Stimulated activated CD4-positive, alpha-beta T cell treated with anti-CD3 and anti-CD28 coated beads, Interleukin-4, amount 100 ng/mL, for 4 hours (primary cell): ENCODE measurements at regions not wholly inside any gene's neighbourhood (a gene's known extent, or its start where the extent isn't known, plus 50 kb on each side); places are given as distances from the start of the nearest gene placed in this dataset.

Source experiments
- DNase-seq, 2 experiments: peaks; one replicate each; pipeline ENCODE4 v3.0.0-alpha.2; 2020

DNA sequence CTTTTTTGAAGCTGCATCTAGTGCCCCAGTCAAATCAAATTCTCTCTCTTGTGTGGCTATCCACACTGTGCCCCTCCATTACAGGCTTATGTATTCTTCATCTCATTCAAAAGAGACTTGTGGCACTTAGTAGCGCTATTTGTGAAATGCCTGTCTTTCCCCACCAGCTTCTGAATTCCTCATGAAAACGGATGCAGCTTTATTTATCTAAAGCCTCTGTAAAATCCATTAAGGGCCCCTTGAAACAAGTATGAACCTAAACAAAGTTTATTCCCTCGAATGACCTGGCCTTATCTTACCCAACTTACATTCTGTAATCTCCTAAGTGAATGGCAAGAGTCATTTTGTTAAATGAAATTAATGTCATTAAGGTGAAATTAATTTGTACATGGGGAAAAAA, 417.4 kb upstream of the PIK3C3 start:
- DNase-seq = no peak

DNA sequence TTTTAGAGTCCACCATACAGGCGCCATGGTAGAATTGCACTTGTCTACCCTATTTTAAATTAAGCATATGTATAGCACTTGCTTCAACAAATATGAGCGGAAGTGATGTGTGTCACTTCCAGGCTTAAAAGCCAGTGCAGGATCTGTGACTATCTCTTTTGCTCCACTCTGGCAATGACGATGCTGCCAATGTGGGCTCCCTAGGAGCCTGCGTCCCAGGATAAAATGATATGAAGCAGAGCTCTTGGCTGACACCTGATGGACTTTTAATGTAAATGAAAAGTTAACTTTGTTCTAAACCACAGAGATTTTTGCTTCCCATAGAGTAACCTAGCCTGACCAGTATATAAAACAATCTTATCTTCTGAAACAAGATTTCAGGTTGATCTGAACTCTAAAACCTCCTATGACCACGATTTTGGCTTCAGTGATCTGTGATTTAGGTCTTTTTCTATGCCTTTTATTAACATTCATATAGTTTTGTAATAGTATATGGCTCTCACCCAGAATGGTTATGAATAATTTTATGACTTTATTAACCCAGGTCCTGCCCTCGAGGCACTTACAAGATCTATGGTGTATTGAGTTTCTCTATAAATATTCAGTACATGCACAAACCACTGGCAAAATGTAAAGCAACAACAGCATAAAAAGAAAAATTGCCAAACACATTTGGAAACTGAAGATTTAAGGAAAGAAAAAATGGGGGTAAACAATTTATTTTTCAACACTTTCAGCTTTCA, 422.5 kb upstream of the PIK3C3 start:
- no peak for DNase-seq

DNA sequence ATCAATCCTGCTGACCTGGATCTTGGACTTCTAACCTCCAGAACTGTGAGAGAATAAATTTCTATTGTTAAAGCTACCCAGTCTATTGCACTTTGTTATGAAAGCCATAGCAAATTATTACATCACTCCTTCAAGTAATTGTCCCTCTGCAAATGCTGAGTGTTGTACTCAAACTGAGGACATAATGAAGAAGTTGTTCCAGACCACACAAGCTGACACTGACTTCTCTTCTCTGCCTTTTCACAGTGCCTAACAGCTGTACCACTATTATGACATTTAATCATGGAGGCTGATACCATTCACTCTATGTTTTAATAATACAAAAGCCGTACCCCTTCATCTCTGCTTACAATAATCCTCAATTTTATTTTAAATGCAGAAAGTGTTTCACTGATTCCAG, 424.1 kb upstream of the PIK3C3 start:
- DNase-seq = no peak

DNA sequence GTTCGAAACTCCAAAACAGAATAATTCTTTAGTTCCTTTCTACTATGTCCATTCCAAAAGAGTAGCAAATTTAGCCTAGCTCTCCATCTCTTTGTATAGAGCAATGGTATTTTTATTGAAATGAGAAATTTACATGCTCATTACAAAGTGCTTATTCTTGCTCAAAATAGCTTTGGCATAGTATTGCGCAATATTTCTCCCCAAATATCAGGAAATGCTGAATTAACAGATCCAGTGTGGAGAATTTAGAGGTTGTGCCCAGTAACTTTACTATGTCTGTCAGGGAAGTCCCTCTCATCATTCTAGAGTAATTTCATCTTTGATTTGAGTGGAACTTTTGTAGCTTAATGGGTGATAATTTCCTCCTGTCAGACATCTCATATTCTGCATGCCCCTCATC, 425.9 kb upstream of the PIK3C3 start:
- no peak for DNase-seq

DNA sequence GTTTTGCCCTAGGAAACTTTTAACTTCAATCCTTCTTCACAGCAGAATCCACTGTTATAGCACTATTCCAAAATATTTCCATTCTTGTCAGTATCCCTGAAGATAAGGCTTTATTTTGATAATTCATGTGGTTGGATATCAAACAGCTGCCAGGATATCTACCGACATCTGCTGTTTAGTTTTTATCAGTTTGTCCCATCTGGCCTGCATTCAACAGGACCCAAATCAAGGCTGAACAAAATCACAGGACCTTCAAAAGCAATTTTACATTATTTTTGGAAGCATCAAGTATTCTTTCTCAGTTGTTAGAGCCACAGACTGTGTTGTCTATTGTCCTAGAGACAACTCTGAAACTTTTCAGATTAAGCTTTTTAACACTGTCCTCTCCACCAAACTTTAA, 429.0 kb upstream of the PIK3C3 start:
- no peak for DNase-seq

DNA sequence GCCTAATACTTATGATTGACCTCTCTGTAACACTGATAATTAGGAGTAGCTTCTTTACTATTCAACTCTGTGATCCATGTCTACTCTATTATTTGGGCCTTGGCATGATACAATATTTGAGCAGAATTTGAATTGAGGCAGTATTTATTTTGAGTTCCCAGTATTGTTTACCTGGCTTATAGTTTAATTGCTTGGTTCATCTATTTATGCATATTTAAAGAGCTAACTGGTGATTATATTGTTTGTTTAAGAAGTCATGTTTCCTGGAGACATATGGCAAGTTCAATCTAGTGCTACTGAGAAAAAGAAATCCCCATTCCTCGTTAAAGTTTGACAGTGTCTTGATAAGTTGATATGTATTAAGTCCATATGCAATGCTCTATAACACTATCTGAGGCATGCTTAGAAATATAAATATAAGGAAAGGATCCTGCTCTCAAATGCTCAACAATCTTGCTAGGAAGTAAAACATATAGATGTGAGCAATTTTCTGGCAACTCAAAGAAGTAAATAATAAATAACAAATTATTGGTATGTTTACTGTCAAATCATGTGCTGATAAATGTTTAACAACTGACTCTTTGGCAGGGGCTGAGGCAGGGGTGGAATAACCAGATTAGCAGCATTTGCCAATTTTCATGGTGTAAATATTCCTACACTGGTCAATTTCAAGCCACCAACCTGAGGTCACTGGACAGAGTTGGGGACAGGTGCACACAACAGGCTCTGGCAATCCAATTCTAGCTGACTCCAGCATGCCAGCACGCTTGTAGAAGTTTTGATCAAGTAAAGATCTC, 430.2 kb upstream of the PIK3C3 start:
- no peak for DNase-seq

DNA sequence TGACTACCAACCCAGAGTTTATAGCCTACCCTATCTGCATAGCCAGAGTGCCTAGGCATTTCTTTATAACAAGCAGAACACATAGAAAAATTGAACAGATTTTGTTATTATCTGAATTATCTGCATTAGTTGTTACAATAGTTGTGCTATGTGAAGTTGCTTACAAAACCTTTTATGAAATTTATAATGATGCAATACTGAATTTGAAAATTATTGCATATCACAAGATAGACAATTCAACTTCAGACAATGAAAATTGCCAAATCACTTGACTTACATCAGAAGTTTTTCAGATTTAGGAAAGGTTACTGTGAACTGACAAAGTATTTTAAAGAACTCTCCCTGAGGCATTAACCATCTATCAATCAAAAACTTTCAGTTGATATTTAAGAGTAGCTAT, 437.9 kb upstream of the PIK3C3 start:
- no peak for DNase-seq

DNA sequence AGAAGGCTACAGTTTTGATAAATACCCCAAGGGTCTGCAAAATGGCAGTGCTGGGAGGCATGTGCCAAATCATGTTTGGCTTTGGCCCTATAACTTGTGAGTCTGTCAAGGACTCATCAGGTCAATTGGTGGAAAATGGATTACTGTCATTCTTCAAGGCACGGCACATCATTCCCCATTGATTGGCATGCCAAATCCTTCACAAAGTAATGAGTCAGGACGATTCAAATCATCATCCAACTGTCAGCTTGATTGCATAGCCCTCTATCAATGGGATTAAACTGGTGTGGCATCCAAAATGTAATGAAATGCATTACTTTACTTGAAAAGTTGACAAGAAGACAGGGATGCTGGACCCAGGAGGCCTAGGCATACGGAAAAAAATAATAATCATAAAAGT, 441.6 kb upstream of the PIK3C3 start:
- DNase-seq = no peak

DNA sequence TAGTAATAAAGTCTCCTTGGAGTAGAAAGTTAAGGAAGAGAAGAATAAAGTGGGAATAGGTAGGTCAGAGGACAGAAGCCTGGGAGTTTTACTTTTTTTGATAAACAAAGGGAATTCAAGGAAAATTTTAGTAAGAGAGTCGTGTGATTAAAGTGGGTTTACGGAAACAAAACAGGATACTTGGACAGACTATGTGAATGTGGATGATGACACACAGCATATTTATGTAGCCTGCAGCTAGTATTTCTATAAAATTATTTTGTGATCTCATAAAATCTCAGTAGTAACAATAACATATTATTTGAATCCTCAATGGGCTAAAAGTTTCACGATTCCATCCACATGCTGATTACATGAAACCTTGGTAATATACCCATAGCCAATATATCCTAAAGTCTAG, 450.7 kb upstream of the PIK3C3 start:
- DNase-seq = no peak

DNA sequence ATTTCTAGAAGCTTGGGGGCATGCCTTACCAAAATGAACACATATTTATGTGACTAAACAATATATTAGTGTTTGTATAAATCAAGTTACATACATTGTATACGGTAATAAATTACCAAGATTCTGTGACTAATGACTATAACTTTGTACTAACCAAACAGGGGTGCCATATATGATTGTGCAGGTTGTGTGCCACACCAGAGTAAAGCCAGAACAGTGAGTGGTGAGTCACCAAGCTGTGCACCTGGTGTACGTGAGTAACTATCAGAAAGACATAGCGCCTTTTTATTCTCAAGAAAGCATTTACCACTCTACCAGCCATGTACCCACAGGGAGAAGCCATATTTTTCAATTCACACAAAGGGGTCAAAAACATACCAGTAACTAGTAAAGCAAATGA, 453.2 kb upstream of the PIK3C3 start:
- DNase-seq = no peak

DNA sequence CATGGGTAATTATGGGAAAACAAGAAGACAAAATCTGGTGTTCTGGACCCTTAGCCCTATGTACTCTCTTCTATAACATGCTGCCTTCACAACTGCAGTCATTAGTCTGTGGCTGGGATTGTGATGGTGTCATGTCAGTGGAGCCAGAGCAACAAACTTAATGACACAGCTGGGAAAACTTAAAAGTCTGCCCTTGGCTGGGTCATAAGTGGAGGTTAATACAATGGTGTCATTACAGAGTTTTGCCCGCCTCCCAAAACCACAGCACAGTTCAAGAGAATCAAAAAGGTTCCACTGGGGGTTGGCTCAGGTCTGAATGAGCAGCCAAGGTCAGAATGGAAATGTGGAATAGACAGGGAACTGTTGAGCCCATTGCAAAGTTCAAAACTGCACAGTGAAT, 455.7 kb upstream of the PIK3C3 start:
- no peak for DNase-seq

DNA sequence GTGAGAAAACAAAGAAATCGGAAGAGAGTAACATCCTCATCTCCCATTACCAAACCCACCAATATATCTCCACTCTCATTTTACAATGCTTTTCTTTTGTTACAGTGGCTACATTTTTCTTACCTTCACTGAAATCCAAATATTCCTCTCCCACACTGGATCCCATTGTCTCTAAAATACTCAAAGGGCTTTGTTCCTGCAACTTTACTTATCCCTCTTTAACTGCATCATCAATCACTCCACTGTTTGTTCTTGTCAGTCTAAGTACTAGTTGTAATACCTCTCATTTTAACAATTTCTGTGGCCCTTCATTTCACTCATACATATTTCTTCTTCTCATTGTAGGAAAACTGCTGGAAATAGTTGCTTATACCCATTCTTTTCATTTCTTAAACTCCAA, 464.2 kb upstream of the PIK3C3 start:
- DNase-seq = no peak

DNA sequence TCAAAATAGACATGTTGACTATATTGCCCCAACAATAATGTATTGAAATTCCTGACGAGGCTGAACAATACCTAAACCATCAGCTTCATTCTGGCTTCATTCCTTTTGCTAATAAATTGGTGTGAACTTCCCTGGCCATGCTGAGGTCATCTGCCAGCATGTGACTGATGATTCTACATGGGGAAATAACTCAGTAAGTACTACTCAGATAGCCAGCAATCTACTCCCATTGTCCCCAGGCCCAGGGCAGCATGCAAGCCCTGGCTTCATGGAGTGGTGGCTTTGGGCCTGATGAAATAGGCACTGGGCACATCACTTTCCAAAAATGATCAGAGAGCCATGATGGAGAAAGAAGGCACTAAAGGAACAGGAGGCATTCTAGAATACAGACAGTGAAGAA, 468.5 kb upstream of the PIK3C3 start:
- no peak for DNase-seq

DNA sequence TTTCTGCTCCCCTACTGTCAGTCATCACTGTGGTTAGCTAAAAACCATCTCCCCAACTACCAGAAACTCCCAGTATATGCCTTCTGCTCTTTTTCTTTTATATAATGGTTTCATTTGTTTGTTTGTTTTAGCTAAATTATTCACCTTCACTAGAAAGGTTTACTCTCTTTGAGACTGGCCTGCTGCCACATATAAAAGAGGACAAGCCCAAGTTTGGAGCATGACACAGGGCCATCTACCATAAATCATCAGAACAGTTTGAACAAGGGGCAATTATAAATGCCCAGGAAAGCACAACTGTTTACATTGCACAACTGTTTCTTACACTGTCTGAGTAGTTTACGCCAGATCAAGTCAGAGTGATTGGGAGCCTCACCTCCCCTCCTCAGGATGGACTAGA, 471.0 kb upstream of the PIK3C3 start:
- no peak for DNase-seq

DNA sequence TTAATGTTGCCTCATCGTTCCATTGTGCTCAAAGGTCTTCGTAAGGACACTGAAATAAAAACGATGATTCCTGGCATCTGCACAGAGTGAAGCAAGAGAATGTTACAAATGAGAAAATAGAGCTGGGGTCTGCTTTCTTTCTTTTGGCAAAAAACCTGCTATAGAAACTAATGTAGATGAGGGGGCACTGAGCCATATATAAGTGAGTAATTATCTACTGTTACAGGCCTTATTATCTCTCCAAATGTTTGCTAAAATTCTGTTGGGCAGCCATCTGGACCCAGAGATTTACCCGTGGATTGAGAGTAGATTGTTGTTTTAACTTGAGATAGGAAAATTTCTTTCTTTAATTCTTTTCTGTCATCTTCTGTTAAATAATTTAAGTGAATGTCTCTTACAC, 472.5 kb upstream of the PIK3C3 start:
- no peak for DNase-seq

DNA sequence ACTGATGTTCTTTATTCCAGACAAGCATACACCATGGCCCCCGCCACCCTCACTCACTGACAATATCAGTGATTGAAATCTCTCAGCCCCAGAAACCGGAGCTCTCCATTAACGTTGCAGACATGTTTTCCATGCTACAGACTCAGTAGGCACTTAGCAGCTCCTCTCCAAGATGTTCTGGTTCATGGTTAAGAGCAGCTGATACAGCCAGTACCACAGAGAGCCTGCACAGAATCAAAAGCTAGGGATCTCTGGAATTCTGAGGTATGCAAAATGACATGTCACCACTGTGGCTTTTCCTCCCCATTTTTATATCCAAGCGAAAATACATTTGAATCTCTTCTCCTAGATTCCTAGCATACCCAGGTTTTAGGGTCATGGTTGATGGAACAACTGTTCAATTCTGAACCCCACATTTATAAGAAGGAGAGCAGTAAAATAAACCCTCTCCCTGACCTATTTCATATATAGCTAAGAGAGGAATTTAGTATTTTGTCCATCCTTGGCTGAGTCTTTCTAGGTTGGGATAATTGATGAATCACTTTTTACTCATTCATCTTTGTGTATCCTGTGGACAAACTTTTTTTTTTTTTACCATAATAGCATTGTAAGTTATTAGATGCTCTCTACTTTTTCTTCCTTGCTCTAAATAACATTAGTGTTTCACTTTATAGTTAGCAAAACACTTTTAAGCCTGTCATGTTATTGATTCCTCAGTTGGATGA, 488.4 kb upstream of the PIK3C3 start:
- DNase-seq = no peak

DNA sequence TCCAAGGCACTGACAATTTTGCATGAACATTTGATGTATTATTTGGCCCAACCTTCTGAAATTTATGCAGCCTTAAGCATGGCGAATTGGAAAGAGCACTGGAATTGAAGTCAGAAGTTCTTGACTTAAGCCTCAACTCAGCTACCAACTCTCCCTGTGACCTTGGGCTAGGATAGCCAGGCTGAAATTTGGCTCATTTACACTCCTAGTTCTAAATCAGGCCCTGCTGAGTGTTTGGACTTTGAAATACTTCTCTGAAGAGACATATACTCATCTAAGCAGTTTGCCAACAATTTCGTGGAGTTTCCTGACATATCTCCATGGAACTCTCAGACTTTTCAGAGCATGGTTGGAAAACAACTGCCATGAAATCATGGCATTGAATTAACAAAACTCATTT, 489.6 kb upstream of the PIK3C3 start:
- no peak for DNase-seq

DNA sequence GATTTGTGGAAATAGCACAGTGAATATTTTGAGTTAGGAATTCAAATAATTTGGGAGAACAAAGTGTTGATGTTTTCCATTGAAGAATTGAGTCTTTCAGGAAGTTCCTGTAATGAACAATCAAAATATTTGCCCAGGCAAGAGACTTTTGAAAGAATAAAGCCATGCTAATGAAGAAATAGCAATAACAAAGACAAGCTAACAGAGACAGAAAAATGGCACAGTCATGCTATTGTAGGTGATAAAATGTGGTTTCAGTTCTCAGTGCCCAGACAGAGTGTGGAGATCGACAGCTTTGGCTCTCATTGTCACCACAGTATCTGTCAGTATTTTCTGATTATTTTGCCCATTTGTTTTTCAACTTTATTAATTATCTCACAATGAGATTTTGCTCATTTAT, 490.8 kb upstream of the PIK3C3 start:
- DNase-seq = no peak

DNA sequence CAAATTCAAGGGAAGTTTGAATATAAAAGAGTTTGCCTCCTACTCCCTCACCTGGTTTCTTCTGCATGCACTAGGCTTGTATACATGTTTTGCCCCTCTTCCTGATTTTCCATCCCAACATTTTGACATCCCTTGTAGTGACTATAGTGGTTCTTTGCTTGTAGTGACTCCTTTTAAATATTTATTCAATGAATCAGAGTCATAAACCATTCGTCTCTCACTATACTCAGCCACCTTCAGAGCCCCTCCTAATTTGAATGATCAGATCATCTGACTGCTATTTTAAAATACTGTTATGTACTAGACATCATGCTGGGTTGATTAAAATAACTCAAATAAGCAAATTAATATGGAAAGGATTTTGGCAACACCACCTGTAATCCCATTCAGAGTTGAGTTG, 492.1 kb upstream of the PIK3C3 start:
- no peak for DNase-seq

DNA sequence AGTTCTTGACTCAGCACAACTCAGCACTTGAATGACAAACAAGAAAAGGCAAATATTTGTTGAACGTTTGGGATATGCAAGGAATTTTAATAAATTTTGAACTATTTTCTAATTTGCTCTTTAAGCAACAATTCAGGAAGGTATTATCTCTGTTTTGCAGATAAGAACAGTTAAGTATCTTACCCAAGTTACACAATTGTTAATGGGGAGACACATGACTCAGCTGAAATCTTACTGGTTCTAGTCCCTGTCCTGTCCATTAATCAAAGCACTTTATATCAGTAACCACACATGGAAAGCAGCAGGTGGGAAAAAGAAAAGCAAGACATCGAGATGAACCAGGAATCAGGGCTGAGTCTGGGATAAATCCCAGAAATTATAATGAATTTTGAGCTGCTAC, 493.9 kb upstream of the PIK3C3 start:
- DNase-seq = no peak

DNA sequence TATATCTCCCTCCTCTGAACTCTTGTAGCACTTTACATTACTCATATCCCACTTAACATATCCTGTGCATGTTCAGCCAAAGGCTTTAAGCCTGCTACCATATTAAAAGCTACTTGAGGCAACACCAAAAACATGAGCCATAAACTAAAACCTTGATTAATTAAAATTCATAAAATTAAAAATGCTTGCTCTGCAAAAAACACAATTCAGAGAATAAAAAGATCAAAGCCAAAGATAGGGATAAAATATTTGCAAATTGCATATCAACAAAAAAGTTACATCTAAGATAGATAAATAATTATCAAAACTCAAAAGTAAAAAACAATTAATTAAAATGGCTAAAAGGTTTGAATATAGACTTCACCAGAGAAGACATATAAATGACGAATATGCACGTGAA, 495.4 kb upstream of the PIK3C3 start:
- DNase-seq = no peak

DNA sequence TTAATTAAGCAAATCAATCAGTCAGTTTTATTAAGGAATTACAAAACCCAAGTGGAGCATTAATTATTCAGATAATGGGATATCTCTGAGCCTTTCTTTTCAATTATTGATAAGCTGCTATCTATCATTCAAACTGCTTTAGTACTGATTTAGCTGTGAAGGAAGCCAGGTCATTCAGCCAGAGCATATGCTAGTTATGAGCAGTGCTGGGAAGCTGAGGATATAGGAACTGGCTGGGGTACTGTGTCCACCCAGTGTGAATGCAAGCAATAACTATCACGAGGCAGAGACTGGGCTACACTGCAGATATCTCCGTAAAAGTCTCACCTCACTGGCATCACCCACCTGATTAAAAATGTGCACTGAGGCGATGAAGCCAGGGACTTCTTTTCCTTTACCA, 496.7 kb upstream of the PIK3C3 start:
- no peak for DNase-seq

DNA sequence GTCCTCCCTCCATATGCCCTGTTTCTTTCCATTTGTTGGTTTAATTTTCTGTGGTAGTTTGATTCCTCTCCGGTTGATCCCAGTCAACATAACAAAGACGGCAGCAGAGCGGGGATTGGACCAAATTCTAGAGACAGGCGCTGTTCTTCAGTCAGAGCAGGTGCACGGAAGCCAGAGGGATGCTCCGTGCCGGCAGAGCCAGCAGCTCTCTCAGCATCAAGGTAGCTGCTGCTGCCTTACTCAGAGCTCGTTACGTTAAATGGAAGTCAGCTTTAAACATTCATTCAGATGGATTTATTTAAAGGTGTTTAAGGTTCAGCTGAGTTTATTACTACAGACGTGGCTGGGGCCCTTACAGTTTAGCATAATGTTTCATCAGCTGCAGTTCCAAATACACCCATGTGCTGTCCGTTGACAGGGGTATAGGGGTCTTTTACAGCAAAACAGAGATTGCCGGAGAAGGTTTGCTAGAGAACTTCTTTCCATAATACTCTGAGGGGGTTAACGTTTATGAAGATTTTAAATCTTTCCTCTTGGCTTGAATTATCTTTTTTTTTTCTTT, 497.2 kb upstream of the PIK3C3 start:
- DNase-seq = no peak

DNA sequence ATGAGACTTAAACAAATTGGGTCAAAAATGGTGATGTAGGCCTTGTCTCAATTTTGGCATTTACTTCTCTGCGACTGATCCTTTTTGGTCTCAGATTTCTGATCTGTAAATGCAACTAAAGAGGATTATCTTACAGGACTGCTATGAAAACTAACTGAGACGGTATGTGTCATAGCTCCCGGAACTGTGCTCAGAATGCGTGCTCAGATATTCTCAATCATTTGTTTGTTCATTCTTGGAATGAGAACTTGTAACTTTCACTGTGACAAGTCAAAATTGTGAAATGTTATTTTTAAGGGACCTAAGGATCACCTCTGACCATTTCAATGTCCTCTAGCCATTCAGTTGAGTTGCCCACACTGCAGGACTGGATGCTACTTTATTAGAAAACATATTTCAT, 498.2 kb upstream of the PIK3C3 start:
- DNase-seq = no peak
